Smooth muscle cell (in vitro differentiated cells): ENCODE measurements at regions not wholly inside any gene's neighbourhood (a gene's known extent, or its start where the extent isn't known, plus 50 kb on each side); places are given as distances from the start of the nearest gene placed in this dataset.

ENCODE experiments used
- DNase-seq: peaks from one replicate; lab custom pipeline; 2025; ENCODE audit not compliant: unreplicated experiment; lab: John Stamatoyannopoulos, UW
- H2AFZ ChIP-seq: fragments of 200-600 bp; sonication (generic); 2 replicates; pipeline ENCODE4 v1.6.0; 2016; ENCODE audit warnings: antibody characterized with exemption, low read depth, mild to moderate bottlenecking
- H3F3A ChIP-seq: fragments of 200-600 bp; sonication (generic); 2 replicates; pipeline ENCODE4 v1.6.0; 2017; ENCODE audit warnings: antibody characterized with exemption, low read depth
- H3K27ac ChIP-seq: fragments of 200-600 bp; sonication (generic); 2 replicates; pipeline ENCODE4 v1.5.1; 2016; ENCODE audit warnings: low read depth, mild to moderate bottlenecking
- H3K27me3 ChIP-seq: fragments of 200-600 bp; sonication (generic); 2 replicates; pipeline ENCODE4 v1.6.1; 2016; ENCODE audit warnings: low read depth, mild to moderate bottlenecking
- H3K36me3 ChIP-seq: fragments of 200-600 bp; sonication (generic); 2 replicates; pipeline ENCODE4 v1.5.1; 2016; ENCODE audit warnings: low read depth
- H3K4me1 ChIP-seq: fragments of 200-600 bp; sonication (generic); 2 replicates; pipeline ENCODE4 v1.5.1; 2016; ENCODE audit warnings: low read depth
- H3K4me2 ChIP-seq: fragments of 200-600 bp; sonication (generic); 2 replicates; pipeline ENCODE4 v1.6.0; 2016; ENCODE audit warnings: mild to moderate bottlenecking
- H3K4me3 ChIP-seq: fragments of 200-600 bp; sonication (generic); 2 replicates; pipeline ENCODE4 v1.5.1; 2016; ENCODE audit warnings: mild to moderate bottlenecking
- H3K79me2 ChIP-seq: fragments of 200-600 bp; sonication (generic); 2 replicates; pipeline ENCODE4 v1.6.0; 2016; ENCODE audit warnings: low read depth, mild to moderate bottlenecking
- H3K9ac ChIP-seq: fragments of 200-600 bp; sonication (generic); 2 replicates; pipeline ENCODE4 v1.6.0; 2016; ENCODE audit warnings: low read depth
- H3K9me3 ChIP-seq: fragments of 200-600 bp; sonication (generic); replicated peaks from 2 replicates; pipeline ENCODE4 v1.5.1; 2016; ENCODE audit warnings: low read depth
- H4K20me1 ChIP-seq: fragments of 200-600 bp; sonication (generic); 2 replicates; pipeline ENCODE4 v1.6.0; 2016; ENCODE audit warnings: low read depth
- WGBS: methylation state at CpG from one replicate; pipeline ENCODE4 v1.1.7; 2016; ENCODE audit warnings: low lambda C conversion rate; 5-methylcytosine and 5-hydroxymethylcytosine counted together
- TF ChIP-seq, protein P1 (sequence below): fragments of 200-600 bp; sonication (generic); IDR thresholded peaks from 2 replicates; pipeline ENCODE4 v1.5.1; 2017; ENCODE audit warnings: borderline replicate concordance, mild to moderate bottlenecking, antibody characterized with exemption; ENCODE audit not compliant: insufficient read depth, poor library complexity, severe bottlenecking

DNA sequence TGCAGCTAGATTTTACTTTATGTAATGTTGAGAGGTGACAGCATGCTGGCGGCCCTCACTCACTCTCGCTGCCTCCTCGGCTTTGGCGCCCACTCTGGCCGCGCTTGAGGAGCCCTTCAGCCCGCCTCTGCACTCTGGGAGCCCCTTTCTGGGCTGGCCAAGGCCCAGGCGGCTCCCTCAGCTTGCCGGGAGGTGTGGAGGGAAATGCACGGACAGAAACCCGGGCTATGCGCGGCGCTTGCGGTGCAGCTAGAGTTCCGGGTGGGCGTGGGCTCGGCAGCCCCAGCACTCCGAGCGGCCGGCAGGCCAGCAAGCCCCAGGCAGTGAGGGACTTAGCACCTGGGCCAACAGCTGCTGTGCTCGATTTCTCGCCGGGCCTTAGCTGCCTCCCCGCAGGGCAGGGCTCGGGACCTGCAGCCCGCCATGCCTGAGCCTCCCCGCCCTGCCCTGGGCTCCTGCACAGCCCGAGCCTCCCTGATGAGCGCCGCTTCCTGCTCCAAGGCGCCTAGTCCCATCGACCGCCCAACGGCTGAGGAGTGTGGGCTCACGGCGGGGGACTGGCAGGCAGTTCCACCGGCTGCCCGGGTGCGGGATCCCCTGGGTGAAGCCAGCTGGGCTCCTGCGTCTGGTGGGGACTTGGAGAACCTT is 128.7 kb downstream of the GASK1B start:
- no peak overlapping the region for H3K27ac ChIP-seq
- no peaks in the 10 kb centered on the region for H3K79me2 ChIP-seq
- H3K4me3 ChIP-seq = no peak overlapping the region
- H3K4me1 ChIP-seq = no peaks in the 10 kb centered on the region
- H3K9me3 ChIP-seq = no peaks in the 10 kb centered on the region
- H3K27me3 ChIP-seq = no peaks in the 10 kb centered on the region
- H2AFZ ChIP-seq = no peak overlapping the region
- H4K20me1 ChIP-seq = no peaks in the 10 kb centered on the region
- WGBS = 95% methylated on average over 40 of the region's 41 CpGs
- DNase-seq = no peak
- H3F3A ChIP-seq = peaks cover 7% of the 10 kb centered on the region
- TF ChIP-seq, protein P1, sequence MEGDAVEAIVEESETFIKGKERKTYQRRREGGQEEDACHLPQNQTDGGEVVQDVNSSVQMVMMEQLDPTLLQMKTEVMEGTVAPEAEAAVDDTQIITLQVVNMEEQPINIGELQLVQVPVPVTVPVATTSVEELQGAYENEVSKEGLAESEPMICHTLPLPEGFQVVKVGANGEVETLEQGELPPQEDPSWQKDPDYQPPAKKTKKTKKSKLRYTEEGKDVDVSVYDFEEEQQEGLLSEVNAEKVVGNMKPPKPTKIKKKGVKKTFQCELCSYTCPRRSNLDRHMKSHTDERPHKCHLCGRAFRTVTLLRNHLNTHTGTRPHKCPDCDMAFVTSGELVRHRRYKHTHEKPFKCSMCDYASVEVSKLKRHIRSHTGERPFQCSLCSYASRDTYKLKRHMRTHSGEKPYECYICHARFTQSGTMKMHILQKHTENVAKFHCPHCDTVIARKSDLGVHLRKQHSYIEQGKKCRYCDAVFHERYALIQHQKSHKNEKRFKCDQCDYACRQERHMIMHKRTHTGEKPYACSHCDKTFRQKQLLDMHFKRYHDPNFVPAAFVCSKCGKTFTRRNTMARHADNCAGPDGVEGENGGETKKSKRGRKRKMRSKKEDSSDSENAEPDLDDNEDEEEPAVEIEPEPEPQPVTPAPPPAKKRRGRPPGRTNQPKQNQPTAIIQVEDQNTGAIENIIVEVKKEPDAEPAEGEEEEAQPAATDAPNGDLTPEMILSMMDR = no peak
- no peak overlapping the region for H3K4me2 ChIP-seq
- no peaks in the 10 kb centered on the region for H3K36me3 ChIP-seq
- H3K9ac ChIP-seq = no peak overlapping the region

GRCh38 chr4:158042591-158043030 is 130.2 kb downstream of the GASK1B start:
- DNase-seq = no peak
- peak overlapping the region; percentile 41 for H3K27ac ChIP-seq

DNA sequence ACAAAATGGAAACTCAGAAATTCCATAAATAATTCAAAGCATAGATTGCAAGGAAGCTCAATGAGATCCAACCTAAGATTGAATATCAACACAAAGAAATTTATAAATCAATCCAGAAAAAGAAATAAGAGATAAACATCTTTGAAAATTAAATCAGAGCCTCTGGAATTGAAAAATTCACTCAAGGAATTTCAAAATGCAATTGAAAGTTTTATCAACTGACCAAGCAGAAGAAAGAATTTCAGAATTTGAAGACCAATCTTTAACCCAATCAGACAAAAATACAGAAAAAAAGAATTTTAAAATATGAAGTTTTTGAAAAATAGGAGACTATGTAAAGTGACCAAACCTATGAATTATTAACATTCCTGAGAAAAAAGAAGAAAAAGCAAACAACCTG is 134.1 kb downstream of the GASK1B start:
- Histone ChIP-seq H3K4me3 (no peak overlapping the region), H3K9me3 (no peaks in the 10 kb centered on the region), H3F3A (peaks cover 12% of the 10 kb centered on the region), H3K79me2 (no peaks in the 10 kb centered on the region), H3K27ac (no peak overlapping the region), H2AFZ (no peak overlapping the region), H3K4me2 (no peak overlapping the region), H3K27me3 (no peaks in the 10 kb centered on the region), H3K36me3 (no peaks in the 10 kb centered on the region), H3K4me1 (no peaks in the 10 kb centered on the region), H3K9ac (no peak overlapping the region), H4K20me1 (no peaks in the 10 kb centered on the region)
- TF ChIP-seq, protein P1 = no peak
- DNase-seq = no peak

More at GRCh38 chr4:158042591-158043030, 130.2 kb downstream of the GASK1B start:
- H3K9me3 ChIP-seq = no peaks in the 10 kb centered on the region
- no peak overlapping the region for H3K4me3 ChIP-seq
- no peaks in the 10 kb centered on the region for H3K27me3 ChIP-seq
- no peaks in the 10 kb centered on the region for H3K4me1 ChIP-seq
- H3K79me2 ChIP-seq = no peaks in the 10 kb centered on the region
- H4K20me1 ChIP-seq = no peaks in the 10 kb centered on the region
- TF ChIP-seq, protein P1 = no peak
- peaks cover 7% of the 10 kb centered on the region for H3F3A ChIP-seq
- H3K9ac ChIP-seq = no peak overlapping the region
- H3K36me3 ChIP-seq = no peaks in the 10 kb centered on the region
- H3K4me2 ChIP-seq = peak overlapping the region; percentile 6
- peak overlapping the region; percentile 2 for H2AFZ ChIP-seq

- 95% methylated on average over 1 of the region's 1 CpG for WGBS
- DNase-seq = no peak
These were observed 135.8 kb downstream of the GASK1B start for GRCh38 chr4:158036998-158037397.

More at GRCh38 chr4:158036998-158037397, 135.8 kb downstream of the GASK1B start:
- no peak overlapping the region for H3K27ac ChIP-seq
- TF ChIP-seq, protein P1 = no peak
- H3K9ac ChIP-seq = no peak overlapping the region
- H3K4me1 ChIP-seq = peaks cover 8% of the 10 kb centered on the region
- no peaks in the 10 kb centered on the region for H3K79me2 ChIP-seq
- H3K36me3 ChIP-seq = no peaks in the 10 kb centered on the region
- no peak overlapping the region for H3K4me2 ChIP-seq
- H3F3A ChIP-seq = peaks cover 9% of the 10 kb centered on the region
- H4K20me1 ChIP-seq = no peaks in the 10 kb centered on the region
- H3K4me3 ChIP-seq = no peak overlapping the region
- no peaks in the 10 kb centered on the region for H3K27me3 ChIP-seq
- H3K9me3 ChIP-seq = no peaks in the 10 kb centered on the region
- H2AFZ ChIP-seq = no peak overlapping the region
